ENCODE measurements at regions not wholly inside any gene's neighbourhood (a gene's known extent, or its start where the extent isn't known, plus 50 kb on each side); places are given as distances from the start of the nearest gene placed in this dataset.

DNA sequence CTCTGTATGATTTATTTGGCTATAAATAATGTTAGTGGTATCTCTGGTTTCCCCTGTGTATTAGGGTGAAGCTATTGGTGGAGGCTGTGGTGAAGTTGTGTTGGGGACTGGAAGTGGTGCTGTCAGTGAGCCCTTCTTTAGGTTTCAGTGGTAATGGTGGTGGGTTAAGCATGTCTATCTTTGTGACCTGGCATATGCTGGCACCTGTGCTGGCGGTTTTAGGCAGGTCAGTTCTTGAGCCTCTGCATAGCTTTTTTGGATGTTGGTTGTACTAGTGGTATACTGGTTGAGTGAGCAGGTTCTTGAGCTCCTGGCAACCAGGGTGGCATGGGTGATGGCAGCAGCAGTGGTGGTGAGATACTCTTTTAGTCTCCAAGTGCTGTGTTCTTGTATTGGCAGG is 161.9 kb upstream of the CAND1 start:
- Histone ChIP-seq H4K91ac (ENCODE audit: insufficient read length, low read depth, low read length) (no peak overlapping the region), H3K79me2 (ENCODE audit: insufficient read depth, low read length) (no peaks in the 10 kb centered on the region), H3K79me1 (ENCODE audit: insufficient read depth, low read depth, low read length, poor library complexity, severe bottlenecking) (no peaks in the 10 kb centered on the region), H4K8ac (replicated peaks; ENCODE audit: insufficient read length, low read depth, low read length) (no peak overlapping the region), H3K27me3 (ENCODE audit: insufficient read depth, low read length) (no peaks in the 10 kb centered on the region), H2AFZ (ENCODE audit: low read length) (no peak overlapping the region), H3K4me1 (ENCODE audit: insufficient read depth, low read length) (no peaks in the 10 kb centered on the region), H2BK12ac (ENCODE audit: insufficient read length, low read depth, low read length) (no peak overlapping the region), H3K9me3 (ENCODE audit: control insufficient read depth, low read depth, low read length) (no peaks in the 10 kb centered on the region), H4K5ac (ENCODE audit: insufficient read length, low read depth, low read length) (no peak overlapping the region), H3K4ac (ENCODE audit: low read depth, low read length) (no peak overlapping the region), H3K23ac (ENCODE audit: insufficient read length, low read depth, low read length) (no peak overlapping the region), H3K4me2 (ENCODE audit: insufficient read depth, insufficient read length, low read length) (no peak overlapping the region), H2BK20ac (ENCODE audit: low read depth, low read length, poor library complexity, severe bottlenecking) (no peak overlapping the region), H3K18ac (ENCODE audit: insufficient read length, low read depth, low read length) (no peak overlapping the region), H3T11ph (ENCODE audit: low read length) (no peak overlapping the region), H3K14ac (ENCODE audit: insufficient read depth, low read length) (no peak overlapping the region), H3K9ac (ENCODE audit: extremely low read depth, insufficient read length, low read length) (no peak overlapping the region), H3K27ac (ENCODE audit: insufficient read length, low read depth, low read length) (no peak overlapping the region), H2BK120ac (ENCODE audit: low read depth, low read length, poor library complexity, severe bottlenecking) (no peak overlapping the region), H2AK5ac (ENCODE audit: insufficient read length, low read length) (no peak overlapping the region), H2BK5ac (ENCODE audit: insufficient read length, low read length) (no peak overlapping the region), H3K23me2 (ENCODE audit: insufficient read length, low read depth, low read length, poor library complexity, severe bottlenecking) (no peaks in the 10 kb centered on the region), H2BK15ac (ENCODE audit: low read depth, low read length) (no peak overlapping the region), H3K56ac (ENCODE audit: insufficient read length, low read depth, low read length) (no peak overlapping the region), H4K20me1 (ENCODE audit: control insufficient read depth, insufficient read depth, insufficient read length) (no peaks in the 10 kb centered on the region)
- H3K36me3 Mint-ChIP-seq (ENCODE audit: insufficient read depth in 1 of 3, low read depth in 3 of 3): no peaks in the 10 kb centered on the region; a peak in 1 of 7 replicates
- H3K4me1 Mint-ChIP-seq: peaks cover 12 to 14% of the 10 kb centered on the region in 2 experiments
- H3K9me3 Mint-ChIP-seq: peaks cover 3 to 7% of the 10 kb centered on the region in 2 experiments; a peak in 3 of 5 replicates
- no peaks in the 10 kb centered on the region; the same call in 1 of the 2 replicates for H3K27me3 Mint-ChIP-seq (ENCODE audit: low read depth)
- H3K4me3 Mint-ChIP-seq: no peak overlapping the region
- H3K27ac Mint-ChIP-seq: no peak overlapping the region; a peak in 1 of 7 replicates
- no peak for DNase-seq
- TF ChIP-seq, protein P1, sequence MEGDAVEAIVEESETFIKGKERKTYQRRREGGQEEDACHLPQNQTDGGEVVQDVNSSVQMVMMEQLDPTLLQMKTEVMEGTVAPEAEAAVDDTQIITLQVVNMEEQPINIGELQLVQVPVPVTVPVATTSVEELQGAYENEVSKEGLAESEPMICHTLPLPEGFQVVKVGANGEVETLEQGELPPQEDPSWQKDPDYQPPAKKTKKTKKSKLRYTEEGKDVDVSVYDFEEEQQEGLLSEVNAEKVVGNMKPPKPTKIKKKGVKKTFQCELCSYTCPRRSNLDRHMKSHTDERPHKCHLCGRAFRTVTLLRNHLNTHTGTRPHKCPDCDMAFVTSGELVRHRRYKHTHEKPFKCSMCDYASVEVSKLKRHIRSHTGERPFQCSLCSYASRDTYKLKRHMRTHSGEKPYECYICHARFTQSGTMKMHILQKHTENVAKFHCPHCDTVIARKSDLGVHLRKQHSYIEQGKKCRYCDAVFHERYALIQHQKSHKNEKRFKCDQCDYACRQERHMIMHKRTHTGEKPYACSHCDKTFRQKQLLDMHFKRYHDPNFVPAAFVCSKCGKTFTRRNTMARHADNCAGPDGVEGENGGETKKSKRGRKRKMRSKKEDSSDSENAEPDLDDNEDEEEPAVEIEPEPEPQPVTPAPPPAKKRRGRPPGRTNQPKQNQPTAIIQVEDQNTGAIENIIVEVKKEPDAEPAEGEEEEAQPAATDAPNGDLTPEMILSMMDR (conservative IDR thresholded peaks at IDR 0.05): no peak
- WGBS (ENCODE audit: extremely low coverage, insufficient read length, low lambda C conversion rate): no CpG with 5 or more reads among the region's 1 CpG
